Panc1 (cell line): ENCODE measurements at regions not wholly inside any gene's neighbourhood (a gene's known extent, or its start where the extent isn't known, plus 50 kb on each side); places are given as distances from the start of the nearest gene placed in this dataset.

Experiments used
- ATAC-seq: fragments of 200-7000 bp; cut with Tn5 transposase; 2 replicates; pipeline ENCODE4 v1.9.1; 2020; ENCODE audit warnings: mild to moderate bottlenecking, moderate library complexity
- BruUV-seq: library from RNA; stranded (reverse); fragments of 400-500 nt; replicated peaks from 2 replicates; lab custom pipeline; 2021; lab: Mats Ljungman, UMichigan
- CTCF ChIA-PET: fragments of 300-600 bp; sonication (Branson Sonifier 250); formaldehyde crosslinking; loops from one replicate; lab custom pipeline; 2022; ENCODE audit warnings: antibody characterized with exemption; lab: Charles Lee
- POLR2A ChIA-PET: fragments of 300-600 bp; sonication (Branson Sonifier 250); formaldehyde crosslinking; loops from one replicate; lab custom pipeline; 2022; ENCODE audit warnings: antibody characterized with exemption; lab: Charles Lee
- DNase-seq: peaks from one replicate; pipeline ENCODE4 v3.0.0-alpha.2; 2010; ENCODE audit warnings: low read depth, low spot score
- H3K27ac ChIP-seq: 2 replicates; pipeline ENCODE4 v1.5.1; 2011; ENCODE audit warnings: mild to moderate bottlenecking, low read length, inconsistent platforms
- H3K27me3 ChIP-seq: fragments of 200-500 bp; sonication (Bioruptor generic); 2 replicates; pipeline ENCODE4 v1.6.0; 2014; ENCODE audit warnings: low read length, inconsistent platforms; ENCODE audit not compliant: control insufficient read depth, insufficient read depth
- H3K36me3 ChIP-seq: fragments of 200-500 bp; sonication (Bioruptor generic); 2 replicates; pipeline ENCODE4 v1.5.1; 2014; ENCODE audit warnings: inconsistent platforms, mild to moderate bottlenecking, low read length, moderate library complexity; ENCODE audit not compliant: control insufficient read depth, insufficient read depth
- H3K4me1 ChIP-seq: 2 replicates; pipeline ENCODE4 v1.5.1; 2011; ENCODE audit warnings: inconsistent platforms, mild to moderate bottlenecking, low read length, moderate library complexity; ENCODE audit not compliant: control insufficient read depth, insufficient read depth
- H3K4me3 ChIP-seq, 2 experiments: 2 replicates each; pipeline ENCODE4 v1.5.1; 2011 to 2012; ENCODE audit warnings: low read depth in 2 of 2, low read length in 2 of 2, mild to moderate bottlenecking in 2 of 2, inconsistent platforms in 1 of 2, moderate library complexity in 1 of 2
- H3K9me3 ChIP-seq: fragments of 200-500 bp; sonication (Bioruptor generic); 2 replicates; pipeline ENCODE4 v1.5.1; 2014; ENCODE audit warnings: low read depth, mild to moderate bottlenecking, inconsistent platforms, low read length, moderate library complexity; ENCODE audit not compliant: control insufficient read depth, insufficient read depth
- CTCF ChIP-seq: fragments of 450-650 bp; IDR thresholded peaks from 2 replicates; pipeline ENCODE4 v1.5.1; 2017; ENCODE audit warnings: mild to moderate bottlenecking
- POLR2AphosphoS5 ChIP-seq: IDR thresholded peaks from 2 replicates; pipeline ENCODE4 v1.6.1; 2012; ENCODE audit warnings: mild to moderate bottlenecking, low read depth, low read length, moderate library complexity
- REST ChIP-seq, 2 experiments: IDR thresholded peaks; 2 replicates each; pipeline ENCODE4 v1.6.1; 2011 to 2012; ENCODE audit warnings: low read depth in 2 of 2, control low read depth in 1 of 2, low read length in 1 of 2, mild to moderate bottlenecking in 1 of 2, moderate library complexity in 1 of 2; ENCODE audit not compliant: insufficient read depth in 1 of 2
- SIN3A ChIP-seq: IDR thresholded peaks from 2 replicates; pipeline ENCODE4 v1.6.1; 2012; ENCODE audit warnings: low read depth, mild to moderate bottlenecking, low read length, moderate library complexity, borderline replicate concordance; ENCODE audit not compliant: insufficient read depth
- TCF7L2 ChIP-seq: IDR thresholded peaks from 2 replicates; pipeline ENCODE4 v1.6.1; 2011; ENCODE audit warnings: mild to moderate bottlenecking, low read depth, low read length, inconsistent platforms
- in situ Hi-C: cut with HindIII; loops from 2 replicates; pipeline ENCODE4 v1.10.0; 2016; ENCODE audit warnings: low sequenced_read_pairs, low pct_unique_long_range_greater_than_20kb
- intact Hi-C: fragments of 100-400 bp; cut with micrococcal nuclease; formaldehyde crosslinking; loops from one replicate; pipeline ENCODE4 v1.10.0; 2022; ENCODE audit not compliant: unreplicated experiment

GRCh38 chr1:98084188-98084587 lies 163.4 kb upstream of the DPYD start:
- H3K36me3 ChIP-seq, result no peaks in the 10 kb centered on the region
- ATAC-seq, result no peak
- BruUV-seq, result no TSS peak
- no peak for DNase-seq
- peak overlapping the region; percentile 81; the same call in 1 of the 2 replicates for H3K27ac ChIP-seq
- H3K9me3 ChIP-seq, result peaks cover 6% of the 10 kb centered on the region; the same call in 1 of the 2 replicates
- H3K4me3 ChIP-seq, result no peak overlapping the region
- H3K4me1 ChIP-seq, result peaks cover 11% of the 10 kb centered on the region
- no peak for TF ChIP-seq REST (IDR thresholded peaks at IDR 0.05; ENCODE audit: insufficient read depth in 1 of 2, low read depth in 2 of 2, low read length in 1 of 2)
- TF ChIP-seq TCF7L2, result no peak
- no peak for TF ChIP-seq CTCF
- TF ChIP-seq SIN3A, result no peak
- no peak for TF ChIP-seq POLR2AphosphoS5
- POLR2A ChIA-PET, result no interaction called here
- in situ Hi-C loops (no loop called here), intact Hi-C loops (no loop called here)
- no peaks in the 10 kb centered on the region for H3K27me3 ChIP-seq
- CTCF ChIA-PET, result no interaction called here

GRCh38 chr1:98081944-98082343 lies 161.1 kb upstream of the DPYD start:
- ATAC-seq, result no peak
- in situ Hi-C loops, result no loop called here

GRCh38 chr1:98078596-98078995 lies 157.8 kb upstream of the DPYD start:
- ChIA-PET CTCF (no interaction called here), POLR2A (no interaction called here)
- DNase-seq (no peak), ATAC-seq (no peak)
- Histone ChIP-seq H3K27ac (no peak overlapping the region), H3K36me3 (no peaks in the 10 kb centered on the region), H3K4me3 (no peak overlapping the region), H3K4me1 (no peaks in the 10 kb centered on the region), H3K27me3 (no peaks in the 10 kb centered on the region), H3K9me3 (no peaks in the 10 kb centered on the region; the same call in 1 of the 2 replicates)
- TF ChIP-seq SIN3A (no peak), POLR2AphosphoS5 (no peak), REST (IDR thresholded peaks at IDR 0.05; ENCODE audit: insufficient read depth in 1 of 2, low read depth in 2 of 2, low read length in 1 of 2) (no peak)
- BruUV-seq, result no TSS peak
- intact Hi-C loops, result no loop called here
- in situ Hi-C loops, result no loop called here

More at GRCh38 chr1:98081944-98082343, 161.1 kb upstream of the DPYD start:
- no peak overlapping the region for H3K4me3 ChIP-seq
- H3K27ac ChIP-seq, result no peak overlapping the region
- BruUV-seq, result no TSS peak
- intact Hi-C loops, result no loop called here
- CTCF ChIA-PET, result no interaction called here
- POLR2A ChIA-PET, result no interaction called here
- peaks cover 6% of the 10 kb centered on the region; the same call in 1 of the 2 replicates for H3K9me3 ChIP-seq
- TF ChIP-seq TCF7L2, result no peak
- DNase-seq, result no peak
- no peaks in the 10 kb centered on the region for H3K27me3 ChIP-seq
- H3K36me3 ChIP-seq, result no peaks in the 10 kb centered on the region
- peaks cover 5% of the 10 kb centered on the region for H3K4me1 ChIP-seq
